ENCODE measurements at regions not wholly inside any gene's neighbourhood (a gene's known extent, or its start where the extent isn't known, plus 50 kb on each side); places are given as distances from the start of the nearest gene placed in this dataset.

GRCh38 chr9:95752129-95752731 is 123.3 kb upstream of the ERCC6L2 start:
- TF ChIP-seq GATA2 (IDR thresholded peaks at IDR 0.05; ENCODE audit: low read depth, low read length), result no peak
- TF ChIP-seq GATA3 (IDR thresholded peaks at IDR 0.05; ENCODE audit: low read depth, low read length), result no peak

Measured in SH-SY5Y (cell line).